D721Med (cell line): ENCODE measurements at regions not wholly inside any gene's neighbourhood (a gene's known extent, or its start where the extent isn't known, plus 50 kb on each side); places are given as distances from the start of the nearest gene placed in this dataset.

Experiments
- DNase-seq: peaks from one replicate; pipeline ENCODE4 v3.0.0; 2011; ENCODE audit warnings: low spot score; ENCODE audit not compliant: insufficient read length
- FAIRE-seq: peaks from 2 replicates; lab custom pipeline; 2011; peaks lifted over from hg19 to GRCh38; lab: Jason Lieb, UNC
- TF ChIP-seq, protein P1 (sequence below): IDR thresholded peaks from 2 replicates; pipeline ENCODE4 v1.5.1; 2012; ENCODE audit warnings: mild to moderate bottlenecking, control low read depth; ENCODE audit not compliant: insufficient read depth; ENCODE audit errors: missing control alignments

DNA sequence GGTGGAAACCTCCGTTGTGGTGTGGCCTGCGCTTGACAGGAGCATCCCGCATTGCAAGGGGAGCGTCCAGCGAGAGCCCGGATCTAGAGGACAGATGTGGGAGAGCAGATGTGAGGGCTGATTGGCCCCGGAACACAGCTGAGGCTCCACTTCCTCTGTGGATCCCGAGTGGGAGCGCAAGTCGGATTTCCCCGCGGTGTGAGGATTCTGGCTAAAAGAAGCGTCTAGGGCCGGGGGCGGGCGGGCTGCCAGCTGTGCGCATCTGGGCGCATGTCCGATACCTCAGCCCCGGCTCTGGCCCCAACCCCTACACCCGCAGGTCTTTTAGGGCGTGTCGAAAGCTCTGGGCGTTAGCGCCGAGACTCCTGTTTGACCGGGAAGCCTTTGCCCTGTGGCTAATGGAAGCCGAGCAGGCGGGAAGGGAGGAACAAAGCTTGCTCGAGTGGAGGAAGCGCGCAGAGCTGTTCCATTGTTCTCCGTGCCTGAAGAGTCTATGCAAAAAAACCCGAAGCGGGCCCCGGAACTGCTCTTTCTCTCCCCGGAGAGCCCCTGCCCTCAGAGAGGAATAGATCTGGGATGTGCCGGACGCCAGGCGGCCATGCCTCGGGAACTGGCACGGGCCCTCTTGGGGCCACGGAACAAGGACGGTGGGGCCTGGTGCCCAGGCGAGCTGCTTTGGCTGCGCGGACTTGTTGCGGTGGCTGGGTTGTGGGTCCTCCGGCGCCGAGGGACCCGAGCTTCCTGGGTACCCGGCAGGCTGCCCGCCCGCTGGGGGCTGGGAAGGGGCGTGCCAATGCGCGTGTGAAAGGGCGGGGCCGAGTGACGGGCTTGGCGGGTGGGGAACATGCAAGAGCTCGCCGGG, 111.1 kb downstream of the NAV1 start:
- DNase-seq (peak; percentile 88), FAIRE-seq (no peak)

DNA sequence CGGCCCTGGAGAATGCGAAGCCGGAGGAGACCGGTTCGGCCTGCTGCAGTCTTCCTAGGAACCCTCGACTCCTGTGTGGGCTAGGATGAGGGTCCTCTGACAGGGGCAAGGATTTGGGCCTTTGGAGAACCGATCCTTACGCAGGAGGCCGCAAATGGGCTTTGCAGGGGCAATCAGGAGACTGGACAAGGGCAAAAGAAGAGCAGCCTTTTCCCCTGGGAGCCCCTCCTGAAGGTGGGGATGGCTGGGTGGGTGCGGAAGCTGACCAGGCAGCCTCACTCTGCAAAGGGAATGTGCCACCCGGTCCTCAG, 111.7 kb downstream of the NAV1 start:
- DNase-seq (no peak), FAIRE-seq (no peak)
- TF ChIP-seq, protein P1, sequence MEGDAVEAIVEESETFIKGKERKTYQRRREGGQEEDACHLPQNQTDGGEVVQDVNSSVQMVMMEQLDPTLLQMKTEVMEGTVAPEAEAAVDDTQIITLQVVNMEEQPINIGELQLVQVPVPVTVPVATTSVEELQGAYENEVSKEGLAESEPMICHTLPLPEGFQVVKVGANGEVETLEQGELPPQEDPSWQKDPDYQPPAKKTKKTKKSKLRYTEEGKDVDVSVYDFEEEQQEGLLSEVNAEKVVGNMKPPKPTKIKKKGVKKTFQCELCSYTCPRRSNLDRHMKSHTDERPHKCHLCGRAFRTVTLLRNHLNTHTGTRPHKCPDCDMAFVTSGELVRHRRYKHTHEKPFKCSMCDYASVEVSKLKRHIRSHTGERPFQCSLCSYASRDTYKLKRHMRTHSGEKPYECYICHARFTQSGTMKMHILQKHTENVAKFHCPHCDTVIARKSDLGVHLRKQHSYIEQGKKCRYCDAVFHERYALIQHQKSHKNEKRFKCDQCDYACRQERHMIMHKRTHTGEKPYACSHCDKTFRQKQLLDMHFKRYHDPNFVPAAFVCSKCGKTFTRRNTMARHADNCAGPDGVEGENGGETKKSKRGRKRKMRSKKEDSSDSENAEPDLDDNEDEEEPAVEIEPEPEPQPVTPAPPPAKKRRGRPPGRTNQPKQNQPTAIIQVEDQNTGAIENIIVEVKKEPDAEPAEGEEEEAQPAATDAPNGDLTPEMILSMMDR = no peak

More for the DNA sequence above, 111.1 kb downstream of the NAV1 start:
- TF ChIP-seq, protein P1 = no peak

DNA sequence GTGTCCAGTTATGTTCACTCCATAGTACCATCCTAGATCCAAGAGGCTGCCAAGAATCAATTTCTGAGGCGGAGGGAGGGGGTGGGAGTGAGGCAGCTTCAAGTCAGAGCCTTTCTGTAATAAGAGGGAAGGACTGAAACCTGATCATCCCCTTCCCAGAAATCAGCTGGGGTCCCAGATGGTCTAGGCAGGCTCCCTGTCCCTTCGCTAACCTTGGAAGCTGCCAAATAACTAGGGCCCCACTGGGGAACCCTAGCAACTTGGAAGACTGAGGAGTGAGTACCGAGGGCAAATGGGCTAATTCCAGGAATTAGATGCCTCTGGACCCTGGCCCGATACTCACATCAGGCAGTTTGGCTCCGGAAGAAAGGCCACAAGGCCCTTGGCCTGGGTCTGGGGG, 113.3 kb downstream of the NAV1 start:
- FAIRE-seq = no peak
- TF ChIP-seq, protein P1 = no peak
- DNase-seq = no peak

DNA sequence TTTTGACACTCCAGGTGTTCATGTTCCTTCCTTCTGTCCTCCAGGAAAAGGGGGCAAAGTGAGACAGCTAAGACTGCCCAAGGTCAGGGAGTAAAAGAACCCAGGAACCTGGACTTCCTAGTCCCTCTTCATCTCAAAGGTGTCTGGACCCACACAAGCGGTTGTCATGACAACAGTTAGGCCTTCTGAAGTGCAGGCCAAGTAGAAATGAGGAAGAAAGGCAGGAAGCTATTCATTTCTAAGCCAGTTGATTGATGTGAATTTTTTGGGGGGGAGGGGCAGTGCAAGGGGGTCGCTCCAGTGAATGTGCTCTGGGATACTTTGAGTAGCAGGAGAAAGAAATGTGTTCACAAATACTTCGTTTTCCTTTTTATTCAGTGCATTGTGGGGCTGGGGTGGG, 114.3 kb downstream of the NAV1 start:
- no peak for FAIRE-seq
- TF ChIP-seq, protein P1 = no peak
- DNase-seq = no peak

DNA sequence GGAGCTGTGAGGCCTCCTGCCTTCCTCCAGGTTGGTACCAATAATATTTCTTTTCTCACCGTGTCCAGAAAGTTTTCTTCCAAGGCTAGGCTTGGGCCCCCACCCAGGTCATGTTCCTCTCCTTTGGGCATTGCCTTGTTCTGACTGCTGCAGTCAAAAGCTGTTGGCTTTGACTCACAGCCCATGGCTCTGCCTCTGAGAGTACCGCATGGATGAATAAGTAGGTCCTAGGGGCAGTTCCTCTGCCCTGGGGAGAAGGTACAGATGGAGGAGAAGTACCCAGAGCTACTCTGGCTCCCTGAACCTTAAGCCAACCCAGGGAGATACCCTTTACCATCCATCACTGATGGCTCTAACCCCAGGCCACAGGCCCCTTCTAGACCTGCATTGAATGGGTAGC, 115.0 kb downstream of the NAV1 start:
- TF ChIP-seq, protein P1 = no peak
- DNase-seq (no peak), FAIRE-seq (no peak)

DNA sequence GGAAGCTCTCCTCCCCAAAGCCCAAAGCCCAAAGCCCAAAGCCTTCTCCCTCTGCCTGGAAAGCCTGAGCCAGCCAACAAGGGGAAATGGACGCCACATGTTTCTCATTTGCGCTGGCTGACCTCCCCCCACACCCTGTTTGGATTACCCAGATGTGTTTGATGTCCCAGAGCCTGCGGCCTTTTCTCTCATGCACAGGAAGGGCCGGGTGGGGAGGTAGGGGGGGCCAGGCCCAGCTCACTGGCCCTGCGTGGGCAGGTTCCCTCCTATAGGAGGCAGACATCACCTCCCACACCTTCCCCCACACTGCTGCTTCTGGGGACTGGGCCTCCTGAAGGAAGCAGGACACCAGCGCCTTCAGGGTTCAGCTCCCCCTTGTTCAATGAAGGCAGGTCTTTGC, 116.3 kb downstream of the NAV1 start:
- FAIRE-seq (no peak), DNase-seq (no peak)
- TF ChIP-seq, protein P1 = no peak

DNA sequence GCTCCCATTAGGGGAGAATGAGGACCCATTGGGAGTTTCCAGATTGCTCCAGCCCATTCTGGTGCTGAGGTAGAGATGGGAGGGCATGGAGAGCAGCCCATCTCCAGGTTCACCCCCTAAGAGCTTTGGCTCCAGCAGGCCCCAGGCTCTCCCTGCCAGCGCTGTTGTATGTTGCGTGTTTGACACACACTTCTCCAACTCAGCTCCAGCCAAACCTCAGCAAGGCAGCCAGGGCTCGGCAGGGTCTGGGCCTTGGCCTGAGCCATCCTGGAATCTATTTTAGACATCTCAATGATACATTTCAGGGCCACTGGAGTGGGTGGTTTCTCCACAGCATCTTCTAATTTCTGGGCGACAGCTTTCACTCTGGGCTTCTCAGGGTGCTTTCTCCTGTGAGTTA, 117.0 kb downstream of the NAV1 start:
- TF ChIP-seq, protein P1 = no peak
- no peak for FAIRE-seq
- DNase-seq = no peak
